ENCODE measurements at regions not wholly inside any gene's neighbourhood (a gene's known extent, or its start where the extent isn't known, plus 50 kb on each side); places are given as distances from the start of the nearest gene placed in this dataset.

- H4K20me1 ChIP-seq (ENCODE audit: insufficient read depth, poor library complexity, severe bottlenecking): no peaks in the 10 kb centered on the region
- DNase-seq (ENCODE audit: low spot score): no peak
- H3K27ac ChIP-seq: no peak overlapping the region
- H3K4me2 ChIP-seq: no peak overlapping the region
- no peak overlapping the region for H2AFZ ChIP-seq
- no peaks in the 10 kb centered on the region for H3K9me3 ChIP-seq (ENCODE audit: low read depth)
- H3K9me2 ChIP-seq (replicated peaks; ENCODE audit: insufficient read depth): no peaks in the 10 kb centered on the region
- WGBS (ENCODE audit: low lambda C conversion rate, missing lambda C conversion rate): 89% methylated on average over 9 of the region's 9 CpGs
- H3K36me3 ChIP-seq (replicated peaks; ENCODE audit: insufficient read depth, low read depth): no peaks in the 10 kb centered on the region
- no peaks in the 10 kb centered on the region for H3K4me1 ChIP-seq (ENCODE audit: insufficient read depth)
- no peaks in the 10 kb centered on the region for H3K79me2 ChIP-seq
- H3K27me3 ChIP-seq: peaks cover 7% of the 10 kb centered on the region
- no peak overlapping the region for H3K4me3 ChIP-seq
- TF ChIP-seq EZH2 (IDR thresholded peaks at IDR 0.05; ENCODE audit: borderline replicate concordance) (no peak), EZH2phosphoT487 (IDR thresholded peaks at IDR 0.05; ENCODE audit: low read depth, severe bottlenecking, unreplicated experiment) (no peak), CTCF (IDR thresholded peaks at IDR 0.05; ENCODE audit: poor library complexity) (no peak)
Observed at GRCh38 chr2:118269408-118270051, 181.3 kb downstream of the INSIG2 start.

GRCh38 chr2:118268268-118268667 is 180.0 kb downstream of the INSIG2 start:
- Histone ChIP-seq H2AFZ (no peak overlapping the region), H3K4me3 (no peak overlapping the region), H3K4me1 (ENCODE audit: insufficient read depth) (no peaks in the 10 kb centered on the region), H4K20me1 (ENCODE audit: insufficient read depth, poor library complexity, severe bottlenecking) (no peaks in the 10 kb centered on the region), H3K27me3 (peaks cover 7% of the 10 kb centered on the region), H3K9me3 (ENCODE audit: low read depth) (no peaks in the 10 kb centered on the region), H3K79me2 (no peaks in the 10 kb centered on the region), H3K27ac (no peak overlapping the region), H3K9me2 (replicated peaks; ENCODE audit: insufficient read depth) (no peaks in the 10 kb centered on the region), H3K36me3 (replicated peaks; ENCODE audit: insufficient read depth, low read depth) (no peaks in the 10 kb centered on the region), H3K4me2 (no peak overlapping the region)
- 62% methylated on average over 5 of the region's 5 CpGs for WGBS (ENCODE audit: low lambda C conversion rate, missing lambda C conversion rate)
- TF ChIP-seq EZH2 (IDR thresholded peaks at IDR 0.05; ENCODE audit: borderline replicate concordance) (no peak), EZH2phosphoT487 (IDR thresholded peaks at IDR 0.05; ENCODE audit: low read depth, severe bottlenecking, unreplicated experiment) (no peak), CTCF (IDR thresholded peaks at IDR 0.05; ENCODE audit: poor library complexity) (no peak)
- no peak for DNase-seq (ENCODE audit: low spot score)

GRCh38 chr2:118265873-118266455 is 177.7 kb downstream of the INSIG2 start:
- no peaks in the 10 kb centered on the region for H3K79me2 ChIP-seq
- WGBS (ENCODE audit: low lambda C conversion rate, missing lambda C conversion rate): 95% methylated on average over 3 of the region's 3 CpGs
- DNase-seq (ENCODE audit: low spot score): no peak
- H3K36me3 ChIP-seq (replicated peaks; ENCODE audit: insufficient read depth, low read depth): no peaks in the 10 kb centered on the region
- no peaks in the 10 kb centered on the region for H3K4me1 ChIP-seq (ENCODE audit: insufficient read depth)
- no peak overlapping the region for H3K4me2 ChIP-seq
- no peaks in the 10 kb centered on the region for H3K9me2 ChIP-seq (replicated peaks; ENCODE audit: insufficient read depth)
- H3K27me3 ChIP-seq: no peaks in the 10 kb centered on the region
- no peaks in the 10 kb centered on the region for H4K20me1 ChIP-seq (ENCODE audit: insufficient read depth, poor library complexity, severe bottlenecking)
- TF ChIP-seq EZH2 (IDR thresholded peaks at IDR 0.05; ENCODE audit: borderline replicate concordance) (no peak), EZH2phosphoT487 (IDR thresholded peaks at IDR 0.05; ENCODE audit: low read depth, severe bottlenecking, unreplicated experiment) (no peak), CTCF (IDR thresholded peaks at IDR 0.05; ENCODE audit: poor library complexity) (no peak)
- no peaks in the 10 kb centered on the region for H3K9me3 ChIP-seq (ENCODE audit: low read depth)
- no peak overlapping the region for H2AFZ ChIP-seq
- H3K4me3 ChIP-seq: no peak overlapping the region
- H3K27ac ChIP-seq: no peak overlapping the region

All from hepatocyte (in vitro differentiated cells).